ENCODE measurements at regions not wholly inside any gene's neighbourhood (a gene's known extent, or its start where the extent isn't known, plus 50 kb on each side); places are given as distances from the start of the nearest gene placed in this dataset.

DNA sequence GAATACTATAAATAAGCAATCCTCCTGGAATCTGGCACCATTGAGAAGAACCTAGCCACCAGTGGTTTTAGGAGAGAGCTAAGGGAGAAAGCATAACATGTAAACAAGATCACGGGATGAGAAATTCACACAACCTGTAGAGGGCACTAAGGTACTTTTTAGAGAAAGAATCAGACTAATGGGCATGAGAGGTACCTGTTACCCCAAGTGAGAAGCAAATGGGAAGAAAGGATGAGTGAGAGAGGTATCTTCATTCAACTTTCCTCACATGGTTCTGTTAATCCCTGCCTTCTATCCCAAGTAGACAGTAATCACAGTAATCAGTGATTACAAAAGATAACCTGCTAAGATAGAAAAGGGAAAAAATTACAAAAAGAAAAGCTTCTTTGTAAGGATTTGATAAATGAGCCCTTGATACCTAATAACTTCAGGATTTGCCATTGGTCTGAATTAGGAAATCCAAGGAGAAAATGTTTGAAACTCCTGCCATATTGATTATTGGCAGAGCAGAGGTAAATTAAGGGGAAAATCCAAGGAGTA lies 251.1 kb upstream of the ADGRL2 start:
- TF ChIP-seq POLR2A (IDR thresholded peaks at IDR 0.05; ENCODE audit: insufficient read depth in 1 of 2, low read depth in 2 of 2, low read length in 2 of 2) (no peak), HMGA1 (CRISPR knock-in tag; conservative IDR thresholded peaks at IDR 0.05) (no peak), ZNF274 (CRISPR knock-in tag; IDR thresholded peaks at IDR 0.05) (no peak), U2AF2 (IDR thresholded peaks at IDR 0.05; ENCODE audit: low read depth, low read length) (no peak), GABPA (IDR thresholded peaks at IDR 0.05; ENCODE audit: low read depth, low read length) (no peak), GABPA (CRISPR knock-in tag; IDR thresholded peaks at IDR 0.05; ENCODE audit: low read depth) (no peak), FOXP1 (IDR thresholded peaks at IDR 0.05) (no peak), FOXP1 (CRISPR knock-in tag; IDR thresholded peaks at IDR 0.05) (no peak), SUZ12 (IDR thresholded peaks at IDR 0.05; ENCODE audit: low read depth, low read length) (no peak), SIN3A (IDR thresholded peaks at IDR 0.05; ENCODE audit: borderline replicate concordance, low read depth, low read length) (no peak), NPAS2 (CRISPR knock-in tag; IDR thresholded peaks at IDR 0.05; ENCODE audit: borderline replicate concordance) (no peak), EZH2 (conservative IDR thresholded peaks at IDR 0.05; ENCODE audit: low read depth, low read length) (no peak)
- TF ChIP-seq, protein P1, sequence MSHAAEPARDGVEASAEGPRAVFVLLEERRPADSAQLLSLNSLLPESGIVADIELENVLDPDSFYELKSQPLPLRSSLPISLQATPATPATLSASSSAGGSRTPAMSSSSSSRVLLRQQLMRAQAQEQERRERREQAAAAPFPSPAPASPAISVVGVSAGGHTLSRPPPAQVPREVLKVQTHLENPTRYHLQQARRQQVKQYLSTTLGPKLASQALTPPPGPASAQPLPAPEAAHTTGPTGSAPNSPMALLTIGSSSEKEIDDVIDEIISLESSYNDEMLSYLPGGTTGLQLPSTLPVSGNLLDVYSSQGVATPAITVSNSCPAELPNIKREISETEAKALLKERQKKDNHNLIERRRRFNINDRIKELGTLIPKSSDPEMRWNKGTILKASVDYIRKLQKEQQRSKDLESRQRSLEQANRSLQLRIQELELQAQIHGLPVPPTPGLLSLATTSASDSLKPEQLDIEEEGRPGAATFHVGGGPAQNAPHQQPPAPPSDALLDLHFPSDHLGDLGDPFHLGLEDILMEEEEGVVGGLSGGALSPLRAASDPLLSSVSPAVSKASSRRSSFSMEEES (CRISPR knock-in tag; IDR thresholded peaks at IDR 0.05): no peak
- TF ChIP-seq, protein P2, sequence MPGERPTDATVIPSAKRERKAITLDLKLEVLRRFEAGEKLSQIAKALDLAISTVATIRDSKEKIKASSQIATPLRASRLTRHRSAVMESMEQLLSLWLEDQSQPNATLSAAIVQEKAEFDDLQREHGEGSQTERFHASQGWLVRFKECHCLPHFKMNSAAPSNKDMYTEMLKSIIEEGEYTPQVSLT (CRISPR knock-in tag; IDR thresholded peaks at IDR 0.05; ENCODE audit: borderline replicate concordance, low read depth): no peak
- TF ChIP-seq, protein P3, sequence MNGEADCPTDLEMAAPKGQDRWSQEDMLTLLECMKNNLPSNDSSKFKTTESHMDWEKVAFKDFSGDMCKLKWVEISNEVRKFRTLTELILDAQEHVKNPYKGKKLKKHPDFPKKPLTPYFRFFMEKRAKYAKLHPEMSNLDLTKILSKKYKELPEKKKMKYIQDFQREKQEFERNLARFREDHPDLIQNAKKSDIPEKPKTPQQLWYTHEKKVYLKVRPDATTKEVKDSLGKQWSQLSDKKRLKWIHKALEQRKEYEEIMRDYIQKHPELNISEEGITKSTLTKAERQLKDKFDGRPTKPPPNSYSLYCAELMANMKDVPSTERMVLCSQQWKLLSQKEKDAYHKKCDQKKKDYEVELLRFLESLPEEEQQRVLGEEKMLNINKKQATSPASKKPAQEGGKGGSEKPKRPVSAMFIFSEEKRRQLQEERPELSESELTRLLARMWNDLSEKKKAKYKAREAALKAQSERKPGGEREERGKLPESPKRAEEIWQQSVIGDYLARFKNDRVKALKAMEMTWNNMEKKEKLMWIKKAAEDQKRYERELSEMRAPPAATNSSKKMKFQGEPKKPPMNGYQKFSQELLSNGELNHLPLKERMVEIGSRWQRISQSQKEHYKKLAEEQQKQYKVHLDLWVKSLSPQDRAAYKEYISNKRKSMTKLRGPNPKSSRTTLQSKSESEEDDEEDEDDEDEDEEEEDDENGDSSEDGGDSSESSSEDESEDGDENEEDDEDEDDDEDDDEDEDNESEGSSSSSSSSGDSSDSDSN (CRISPR knock-in tag; IDR thresholded peaks at IDR 0.05): no peak

All from HepG2 (cell line).